ENCODE measurements at regions not wholly inside any gene's neighbourhood (a gene's known extent, or its start where the extent isn't known, plus 50 kb on each side); places are given as distances from the start of the nearest gene placed in this dataset.
"Not testable (repeated sequence)": the region's sequence is repeated elsewhere in the genome, so short reads cannot be mapped to it uniquely, and the experiment has no call there.

- intact Hi-C loops (cut with DNase I), result no loop called here
- Histone ChIP-seq H3K9me3 (no peaks in the 10 kb centered on the region), H3K27me3 (no peaks in the 10 kb centered on the region), H3K27ac (no peak overlapping the region), H3K4me1 (no peaks in the 10 kb centered on the region), H3K36me3 (no peaks in the 10 kb centered on the region), H3K4me3 (replicated peaks in 1 of 3) (no peak overlapping the region)
- TF ChIP-seq POLR2A (IDR thresholded peaks at IDR 0.05) (no peak), CTCF (IDR thresholded peaks at IDR 0.05) (no peak)
- WGBS, 2 donors, result 68 to 69% methylated on average over 12 of the region's 12 CpGs
- no peak for DNase-seq
Measured at GRCh38 chr14:106269451-106270204, 743.2 kb downstream of the TMEM121 start.

- H3K27ac ChIP-seq; H3K4me1 ChIP-seq; H3K27me3 ChIP-seq; H3K4me3 ChIP-seq (replicated peaks in 1 of 3); DNase-seq; H3K36me3 ChIP-seq; H3K9me3 ChIP-seq; intact Hi-C loops (cut with DNase I): not testable (repeated sequence)
- WGBS, 2 donors, result 36 to 39% methylated on average over 4 of the region's 4 CpGs
Measured at GRCh38 chr14:106270476-106271121, 744.2 kb downstream of the TMEM121 start.

- TF ChIP-seq CTCF (IDR thresholded peaks at IDR 0.05), result no peak
- TF ChIP-seq POLR2A (IDR thresholded peaks at IDR 0.05), result no peak
- no peak for DNase-seq
- H3K4me1 ChIP-seq, result no peaks in the 10 kb centered on the region
- no peak overlapping the region for H3K4me3 ChIP-seq (replicated peaks in 1 of 3)
- H3K27ac ChIP-seq, result no peak overlapping the region
- no peaks in the 10 kb centered on the region for H3K36me3 ChIP-seq
- WGBS, 2 donors, result 61 to 65% methylated on average over 12 of the region's 12 CpGs
- no peaks in the 10 kb centered on the region for H3K9me3 ChIP-seq
- intact Hi-C loops (cut with DNase I), result no loop called here
- H3K27me3 ChIP-seq, result no peaks in the 10 kb centered on the region
Measured at GRCh38 chr14:106276326-106277267, 750.2 kb downstream of the TMEM121 start.

GRCh38 chr14:106277503-106277902 lies 751.1 kb downstream of the TMEM121 start:
- DNase-seq, result no peak
- no peaks in the 10 kb centered on the region for H3K9me3 ChIP-seq
- no peaks in the 10 kb centered on the region for H3K36me3 ChIP-seq
- H3K27me3 ChIP-seq, result no peaks in the 10 kb centered on the region
- intact Hi-C loops (cut with DNase I), result no loop called here
- 27 to 32% methylated on average over 3 of the region's 3 CpGs for WGBS, 2 donors
- no peaks in the 10 kb centered on the region for H3K4me1 ChIP-seq
- no peak overlapping the region for H3K27ac ChIP-seq
- no peak for TF ChIP-seq POLR2A (IDR thresholded peaks at IDR 0.05)
- TF ChIP-seq CTCF (IDR thresholded peaks at IDR 0.05), result peak in 1 of 6 experiments; percentile 7
- no peak overlapping the region for H3K4me3 ChIP-seq (replicated peaks in 1 of 3)

- Histone ChIP-seq H3K27ac (no peak overlapping the region), H3K9me3 (no peaks in the 10 kb centered on the region), H3K4me3 (replicated peaks in 1 of 3) (no peak overlapping the region), H3K27me3 (no peaks in the 10 kb centered on the region), H3K4me1 (no peaks in the 10 kb centered on the region), H3K36me3 (no peaks in the 10 kb centered on the region)
- TF ChIP-seq POLR2A (IDR thresholded peaks at IDR 0.05), result no peak
- no peak for TF ChIP-seq CTCF (IDR thresholded peaks at IDR 0.05)
- DNase-seq, result no peak
- intact Hi-C loops (cut with DNase I), result no loop called here
Measured at GRCh38 chr14:106280876-106281275, 754.5 kb downstream of the TMEM121 start.
